ENCODE measurements at regions not wholly inside any gene's neighbourhood (a gene's known extent, or its start where the extent isn't known, plus 50 kb on each side); places are given as distances from the start of the nearest gene placed in this dataset.

DNA sequence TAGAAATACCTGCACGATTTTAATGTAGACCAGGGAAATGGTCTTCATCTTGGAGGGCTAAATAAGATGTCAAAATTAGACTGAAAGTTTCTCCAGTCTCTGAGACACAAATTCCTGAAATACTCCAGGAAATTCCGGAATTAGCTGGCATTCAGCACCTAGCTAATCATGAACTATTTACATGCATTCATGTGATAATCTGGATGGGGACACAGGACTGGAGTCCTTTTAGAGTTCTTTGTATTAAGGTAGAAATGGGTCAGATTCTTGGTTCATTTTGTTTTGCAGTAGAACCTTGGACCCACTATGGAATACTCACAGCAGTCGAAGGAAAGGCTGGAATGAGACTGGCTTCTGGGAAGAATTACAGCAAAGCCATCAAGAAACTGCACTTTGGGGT is 65.3 kb upstream of the MDFIC start:
- DNase-seq (ENCODE audit: low read depth in 2 of 2): no peak

DNA sequence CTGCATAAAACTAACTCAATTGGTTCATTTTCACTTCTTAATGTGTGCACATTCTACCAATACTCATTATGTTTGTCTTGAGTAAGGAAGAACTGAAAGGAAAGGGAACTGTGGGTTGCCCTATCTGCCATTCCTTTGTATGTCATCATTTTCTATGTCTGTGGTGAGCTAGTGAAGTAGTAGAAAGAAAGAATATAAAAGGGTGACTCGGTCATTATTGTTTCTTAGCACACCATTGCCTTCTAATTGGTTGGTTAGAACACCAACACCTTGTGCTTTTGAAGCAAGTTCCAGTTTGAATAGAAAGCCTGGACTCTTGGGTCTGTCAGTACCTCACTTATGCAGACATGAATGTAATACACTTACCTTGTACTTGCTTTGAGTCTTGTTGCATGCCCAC is 64.3 kb upstream of the MDFIC start:
- no peak for DNase-seq (ENCODE audit: low read depth in 2 of 2)

- DNase-seq (ENCODE audit: low read depth in 2 of 2): no peak
These were observed 62.4 kb upstream of the MDFIC start for GRCh38 chr7:114859477-114859876.

- no peak for DNase-seq (ENCODE audit: low read depth in 2 of 2)
These were observed 61.7 kb upstream of the MDFIC start for GRCh38 chr7:114860206-114860605.

DNA sequence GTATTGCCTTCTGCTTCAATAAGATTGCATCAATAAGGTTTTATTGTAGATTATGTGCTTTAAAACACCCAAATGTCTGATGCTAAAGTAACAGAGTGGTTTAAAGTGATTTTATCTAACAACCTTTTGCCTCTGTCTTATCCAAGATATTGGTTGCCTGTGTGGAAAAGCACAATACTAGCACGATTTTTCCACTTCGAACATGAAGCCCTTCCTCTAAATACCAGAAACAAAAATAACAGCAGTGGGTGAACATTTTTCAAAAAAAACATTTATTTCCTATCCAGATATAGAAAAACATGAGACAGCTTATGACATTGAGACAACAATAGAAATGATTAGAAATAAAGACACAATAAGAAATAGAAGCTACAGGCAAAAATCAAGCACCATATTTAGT is 59.5 kb upstream of the MDFIC start:
- DNase-seq (ENCODE audit: low read depth in 2 of 2): no peak

DNA sequence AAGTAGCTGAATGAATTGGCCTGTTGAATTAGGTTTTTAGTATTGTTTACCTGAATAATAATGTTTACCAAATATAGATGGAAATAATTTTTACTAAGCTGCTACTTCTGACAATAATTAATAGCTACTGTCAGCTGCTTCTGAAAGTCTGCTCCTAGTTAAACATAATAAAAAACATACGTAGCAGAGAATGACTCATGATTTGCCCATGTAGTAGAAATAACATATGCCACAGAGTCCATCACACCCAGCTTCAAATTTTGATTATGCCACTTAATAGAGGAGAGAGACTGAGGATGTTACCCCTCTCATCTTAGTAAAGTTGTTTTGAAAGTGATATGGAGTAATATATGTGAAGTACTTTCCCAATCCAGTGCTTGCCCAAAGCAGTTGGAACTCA is 57.6 kb upstream of the MDFIC start:
- no peak for DNase-seq (ENCODE audit: low read depth in 2 of 2)

GRCh38 chr7:114865564-114865963 is 56.3 kb upstream of the MDFIC start:
- DNase-seq (ENCODE audit: low read depth in 2 of 2): peak; percentile 26 to 38

Measured in stimulated activated CD8-positive, alpha-beta memory T cell treated with anti-CD3 and anti-CD28 coated beads, Interleukin-2, amount 100 ng/mL, for 1 hour (primary cell).